ENCODE measurements at regions not wholly inside any gene's neighbourhood (a gene's known extent, or its start where the extent isn't known, plus 50 kb on each side); places are given as distances from the start of the nearest gene placed in this dataset.
A peak's percentile ranks its signal among the peaks of the same experiment; 100 is the strongest.

GRCh38 chr14:54174457-54174856 lies 217.8 kb upstream of the BMP4 start:
- Histone ChIP-seq H3K9me2 (ENCODE audit: insufficient read depth, low read length) (no peaks in the 10 kb centered on the region), H2AFZ (ENCODE audit: low read depth, low read length) (no peak overlapping the region), H3K9me3 (ENCODE audit: low read length) (no peaks in the 10 kb centered on the region), H3K27ac (ENCODE audit: low read length) (no peak overlapping the region), H3K27me3 (ENCODE audit: insufficient read depth, low read depth, low read length) (no peaks in the 10 kb centered on the region), H3K79me2 (replicated peaks; ENCODE audit: insufficient read depth, low read length) (no peaks in the 10 kb centered on the region), H3K4me2 (ENCODE audit: low read length) (no peak overlapping the region), H3K4me3 (ENCODE audit: low read length) (no peak overlapping the region), H3K36me3 (ENCODE audit: insufficient read depth, low read length) (no peaks in the 10 kb centered on the region), H4K20me1 (ENCODE audit: insufficient read depth) (no peaks in the 10 kb centered on the region), H3K9ac (ENCODE audit: low read length) (no peak overlapping the region), H3F3A (ENCODE audit: insufficient read depth, low read length, poor library complexity, severe bottlenecking) (no peaks in the 10 kb centered on the region)
- TF ChIP-seq EZH2 (IDR thresholded peaks at IDR 0.05; ENCODE audit: borderline replicate concordance, insufficient read depth, low read length, poor library complexity, severe bottlenecking) (no peak), RAD21 (conservative IDR thresholded peaks at IDR 0.05) (no peak), SMC3 (conservative IDR thresholded peaks at IDR 0.05; ENCODE audit: poor library complexity) (no peak), POLR2AphosphoS5 (IDR thresholded peaks at IDR 0.05) (no peak), REST (IDR thresholded peaks at IDR 0.05; ENCODE audit: borderline replicate concordance) (no peak), TAF1 (IDR thresholded peaks at IDR 0.05; ENCODE audit: low read depth) (no peak), CTCF (IDR thresholded peaks at IDR 0.05; ENCODE audit: poor library complexity, severe bottlenecking) (no peak), EP300 (conservative IDR thresholded peaks at IDR 0.05; ENCODE audit: poor library complexity, severe bottlenecking) (no peak), MXI1 (conservative IDR thresholded peaks at IDR 0.05; ENCODE audit: poor library complexity, severe bottlenecking) (no peak)

- H4K20me1 ChIP-seq (ENCODE audit: insufficient read depth): no peaks in the 10 kb centered on the region
- no peak overlapping the region for H3K9ac ChIP-seq (ENCODE audit: low read length)
- H3K27ac ChIP-seq (ENCODE audit: low read length): no peak overlapping the region
- no peaks in the 10 kb centered on the region for H3K27me3 ChIP-seq (ENCODE audit: insufficient read depth, low read depth, low read length)
- H3K36me3 ChIP-seq (ENCODE audit: insufficient read depth, low read length): no peaks in the 10 kb centered on the region
- no peak overlapping the region for H2AFZ ChIP-seq (ENCODE audit: low read depth, low read length)
- no peaks in the 10 kb centered on the region for H3K9me2 ChIP-seq (ENCODE audit: insufficient read depth, low read length)
- peak; percentile 76 for TF ChIP-seq RAD21 (conservative IDR thresholded peaks at IDR 0.05)
- no peak for TF ChIP-seq POLR2AphosphoS5 (IDR thresholded peaks at IDR 0.05)
- TF ChIP-seq TAF1 (IDR thresholded peaks at IDR 0.05; ENCODE audit: low read depth): no peak
- TF ChIP-seq CTCF (IDR thresholded peaks at IDR 0.05; ENCODE audit: poor library complexity, severe bottlenecking): peak; percentile 83
- no peak for TF ChIP-seq EP300 (conservative IDR thresholded peaks at IDR 0.05; ENCODE audit: poor library complexity, severe bottlenecking)
- no peak for TF ChIP-seq REST (IDR thresholded peaks at IDR 0.05; ENCODE audit: borderline replicate concordance)
- TF ChIP-seq SMC3 (conservative IDR thresholded peaks at IDR 0.05; ENCODE audit: poor library complexity): peak; percentile 81
- H3K79me2 ChIP-seq (replicated peaks; ENCODE audit: insufficient read depth, low read length): no peaks in the 10 kb centered on the region
- H3F3A ChIP-seq (ENCODE audit: insufficient read depth, low read length, poor library complexity, severe bottlenecking): no peaks in the 10 kb centered on the region
- H3K4me2 ChIP-seq (ENCODE audit: low read length): no peak overlapping the region
- no peak overlapping the region for H3K4me3 ChIP-seq (ENCODE audit: low read length)
- H3K9me3 ChIP-seq (ENCODE audit: low read length): no peaks in the 10 kb centered on the region
Observed at GRCh38 chr14:54175298-54175942, 218.8 kb upstream of the BMP4 start.

Data from neural cell (in vitro differentiated cells).